ENCODE measurements at regions not wholly inside any gene's neighbourhood (a gene's known extent, or its start where the extent isn't known, plus 50 kb on each side); places are given as distances from the start of the nearest gene placed in this dataset.

DNA sequence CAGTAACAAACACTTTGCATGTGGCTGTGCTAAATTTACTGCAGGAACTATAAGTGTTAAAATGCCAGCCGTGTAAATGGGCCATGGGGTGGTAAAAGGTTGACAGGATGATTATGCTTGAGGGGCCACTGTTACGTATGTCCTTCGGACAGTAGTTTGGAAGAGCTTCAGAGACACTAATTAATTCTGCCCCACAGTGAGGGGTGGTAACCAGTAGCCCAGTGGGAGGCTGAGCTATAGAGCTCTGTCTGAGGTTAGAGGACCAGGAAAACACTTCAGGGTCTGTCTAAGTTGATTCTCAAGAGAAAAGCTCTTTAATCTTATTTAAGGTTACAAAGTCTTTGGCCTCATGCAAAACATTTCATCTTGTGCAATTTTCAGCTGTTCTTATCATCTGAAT is 176.6 kb downstream of the DMRTA1 start:
- Mint-ChIP-seq H3K4me3 (no peak overlapping the region), H3K27me3 (ENCODE audit: insufficient read depth, low read depth) (no peaks in the 10 kb centered on the region), H3K9me3 (no peaks in the 10 kb centered on the region), H3K4me1 (peaks cover 13% of the 10 kb centered on the region), H3K36me3 (peaks cover 5% of the 10 kb centered on the region), H3K27ac (no peak overlapping the region)
- Histone ChIP-seq H3K4me3 (no peak overlapping the region), H3K9me3 (ENCODE audit: low read depth) (no peaks in the 10 kb centered on the region), H3K4me1 (peaks cover 16% of the 10 kb centered on the region), H4K20me1 (ENCODE audit: low read depth) (no peaks in the 10 kb centered on the region), H3K27me3 (no peaks in the 10 kb centered on the region), H3K27ac (no peak overlapping the region), H3K9ac (no peak overlapping the region), H3K79me2 (ENCODE audit: low read depth) (no peaks in the 10 kb centered on the region), H3K4me2 (peak overlapping the region; percentile 59), H2AFZ (replicated peaks) (no peak overlapping the region), H3F3A (ENCODE audit: low read depth) (no peaks in the 10 kb centered on the region), H3K36me3 (no peaks in the 10 kb centered on the region)
- peak; percentile 62 for DNase-seq (ENCODE audit: low spot score)
- TF ChIP-seq EZH2 (IDR thresholded peaks at IDR 0.05), result no peak
- no peak for TF ChIP-seq EZH2phosphoT487 (IDR thresholded peaks at IDR 0.05)
- TF ChIP-seq CTCF (IDR thresholded peaks at IDR 0.05), result no peak

- H3K4me2 ChIP-seq, result no peak overlapping the region
- no peak overlapping the region for H3K27ac ChIP-seq
- no peak overlapping the region for H3K4me3 Mint-ChIP-seq
- TF ChIP-seq EZH2phosphoT487 (IDR thresholded peaks at IDR 0.05) (no peak), EZH2 (IDR thresholded peaks at IDR 0.05) (no peak), CTCF (IDR thresholded peaks at IDR 0.05) (no peak)
- no peaks in the 10 kb centered on the region for H3K36me3 ChIP-seq
- peaks cover 16% of the 10 kb centered on the region for H3K4me1 Mint-ChIP-seq
- peaks cover 23% of the 10 kb centered on the region for H3K4me1 ChIP-seq
- H3K27me3 ChIP-seq, result no peaks in the 10 kb centered on the region
- H3K9me3 Mint-ChIP-seq, result peaks cover 3% of the 10 kb centered on the region
- H3K4me3 ChIP-seq, result no peak overlapping the region
- no peaks in the 10 kb centered on the region for H3F3A ChIP-seq (ENCODE audit: low read depth)
- no peak overlapping the region for H3K27ac Mint-ChIP-seq
- H3K9ac ChIP-seq, result no peak overlapping the region
- no peak for DNase-seq (ENCODE audit: low spot score)
- H3K27me3 Mint-ChIP-seq (ENCODE audit: insufficient read depth, low read depth), result no peaks in the 10 kb centered on the region
- no peaks in the 10 kb centered on the region for H3K9me3 ChIP-seq (ENCODE audit: low read depth)
- no peaks in the 10 kb centered on the region for H3K79me2 ChIP-seq (ENCODE audit: low read depth)
- H2AFZ ChIP-seq (replicated peaks), result no peak overlapping the region
- H3K36me3 Mint-ChIP-seq, result peaks cover 7% of the 10 kb centered on the region
- H4K20me1 ChIP-seq (ENCODE audit: low read depth), result no peaks in the 10 kb centered on the region
Measured at GRCh38 chr9:22625540-22625939, 178.9 kb downstream of the DMRTA1 start.

DNA sequence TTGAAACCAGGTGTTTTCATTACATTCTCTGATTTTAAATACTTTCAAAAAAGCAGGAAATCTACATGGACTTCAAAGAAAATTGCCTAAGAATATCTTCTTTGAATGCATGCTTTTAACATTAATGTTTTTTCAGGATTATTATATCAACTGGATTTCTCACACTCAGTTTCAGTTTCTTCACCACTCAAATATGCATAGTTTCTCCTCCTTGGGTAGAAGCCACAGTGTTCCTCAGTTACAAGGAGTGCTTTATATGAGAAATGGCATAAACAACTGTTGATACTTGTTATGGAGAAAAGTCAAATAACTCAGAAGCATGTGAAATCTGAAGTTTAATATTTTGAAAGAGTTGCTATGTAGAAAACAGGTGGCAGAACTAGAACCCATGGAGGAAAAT is 196.9 kb downstream of the DMRTA1 start:
- Mint-ChIP-seq H3K27ac (no peak overlapping the region), H3K36me3 (no peaks in the 10 kb centered on the region), H3K27me3 (ENCODE audit: insufficient read depth, low read depth) (no peaks in the 10 kb centered on the region), H3K4me3 (no peak overlapping the region), H3K9me3 (peaks cover 2% of the 10 kb centered on the region), H3K4me1 (no peaks in the 10 kb centered on the region)
- no peaks in the 10 kb centered on the region for H3F3A ChIP-seq (ENCODE audit: low read depth)
- no peaks in the 10 kb centered on the region for H3K27me3 ChIP-seq
- H3K27ac ChIP-seq, result no peak overlapping the region
- no peaks in the 10 kb centered on the region for H3K4me1 ChIP-seq
- no peak overlapping the region for H3K9ac ChIP-seq
- no peaks in the 10 kb centered on the region for H3K9me3 ChIP-seq (ENCODE audit: low read depth)
- H2AFZ ChIP-seq (replicated peaks), result no peak overlapping the region
- DNase-seq (ENCODE audit: low spot score), result no peak
- no peak overlapping the region for H3K4me2 ChIP-seq
- H4K20me1 ChIP-seq (ENCODE audit: low read depth), result no peaks in the 10 kb centered on the region
- H3K4me3 ChIP-seq, result no peak overlapping the region
- no peaks in the 10 kb centered on the region for H3K79me2 ChIP-seq (ENCODE audit: low read depth)
- no peaks in the 10 kb centered on the region for H3K36me3 ChIP-seq
- TF ChIP-seq EZH2 (IDR thresholded peaks at IDR 0.05) (no peak), EZH2phosphoT487 (IDR thresholded peaks at IDR 0.05) (no peak), CTCF (IDR thresholded peaks at IDR 0.05) (no peak)

All from neural progenitor cell (in vitro differentiated cells).